Nephron (organoid): ENCODE measurements at regions not wholly inside any gene's neighbourhood (a gene's known extent, or its start where the extent isn't known, plus 50 kb on each side); places are given as distances from the start of the nearest gene placed in this dataset.
A peak's percentile ranks its signal among the peaks of the same experiment; 100 is the strongest.

ENCODE experiments used
- H3K27ac Mint-ChIP-seq, 3 experiments: 2 replicates each; pipeline ENCODE4 v1.8.0; 2020; ENCODE audit warnings: mixed read lengths in 3 of 3, mild to moderate bottlenecking in 2 of 3, moderate library complexity in 1 of 3
- H3K27me3 Mint-ChIP-seq: 2 replicates; pipeline ENCODE4 v1.8.0; 2021; ENCODE audit warnings: low read depth, mild to moderate bottlenecking, moderate library complexity, mixed read lengths
- H3K36me3 Mint-ChIP-seq: 2 replicates; pipeline ENCODE4 v1.8.0; 2020; ENCODE audit warnings: low read depth, mixed read lengths
- H3K4me1 Mint-ChIP-seq: 2 replicates; pipeline ENCODE4 v1.8.0; 2020; ENCODE audit warnings: mixed read lengths
- H3K4me3 Mint-ChIP-seq, 3 experiments: 2 replicates each; pipeline ENCODE4 v1.8.0; 2020; ENCODE audit warnings: mild to moderate bottlenecking in 3 of 3, mixed read lengths in 3 of 3, moderate library complexity in 2 of 3
- H3K9me3 Mint-ChIP-seq: 2 replicates; pipeline ENCODE4 v1.8.0; 2020; ENCODE audit warnings: mixed read lengths
- TF ChIP-seq, protein P1 (sequence below), 3 experiments: fragments of 200-600 bp; sonication (generic); IDR thresholded peaks; one replicate each; pipeline ENCODE4 v1.5.0; 2021; ENCODE audit warnings: antibody characterized with exemption in 3 of 3; ENCODE audit not compliant: unreplicated experiment in 3 of 3

- Mint-ChIP-seq H3K9me3 (peaks cover 10% of the 10 kb centered on the region), H3K4me3 (no peak overlapping the region), H3K27ac (no peak overlapping the region), H3K4me1 (peaks cover 35% of the 10 kb centered on the region), H3K27me3 (peaks cover 5% of the 10 kb centered on the region), H3K36me3 (peaks cover 9% of the 10 kb centered on the region)
- TF ChIP-seq, protein P1, sequence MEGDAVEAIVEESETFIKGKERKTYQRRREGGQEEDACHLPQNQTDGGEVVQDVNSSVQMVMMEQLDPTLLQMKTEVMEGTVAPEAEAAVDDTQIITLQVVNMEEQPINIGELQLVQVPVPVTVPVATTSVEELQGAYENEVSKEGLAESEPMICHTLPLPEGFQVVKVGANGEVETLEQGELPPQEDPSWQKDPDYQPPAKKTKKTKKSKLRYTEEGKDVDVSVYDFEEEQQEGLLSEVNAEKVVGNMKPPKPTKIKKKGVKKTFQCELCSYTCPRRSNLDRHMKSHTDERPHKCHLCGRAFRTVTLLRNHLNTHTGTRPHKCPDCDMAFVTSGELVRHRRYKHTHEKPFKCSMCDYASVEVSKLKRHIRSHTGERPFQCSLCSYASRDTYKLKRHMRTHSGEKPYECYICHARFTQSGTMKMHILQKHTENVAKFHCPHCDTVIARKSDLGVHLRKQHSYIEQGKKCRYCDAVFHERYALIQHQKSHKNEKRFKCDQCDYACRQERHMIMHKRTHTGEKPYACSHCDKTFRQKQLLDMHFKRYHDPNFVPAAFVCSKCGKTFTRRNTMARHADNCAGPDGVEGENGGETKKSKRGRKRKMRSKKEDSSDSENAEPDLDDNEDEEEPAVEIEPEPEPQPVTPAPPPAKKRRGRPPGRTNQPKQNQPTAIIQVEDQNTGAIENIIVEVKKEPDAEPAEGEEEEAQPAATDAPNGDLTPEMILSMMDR (IDR thresholded peaks at IDR 0.05; ENCODE audit: unreplicated experiment in 3 of 3) = no peak
Measured at GRCh38 chr4:16387448-16387847, 161.2 kb upstream of the TAPT1 start.

DNA sequence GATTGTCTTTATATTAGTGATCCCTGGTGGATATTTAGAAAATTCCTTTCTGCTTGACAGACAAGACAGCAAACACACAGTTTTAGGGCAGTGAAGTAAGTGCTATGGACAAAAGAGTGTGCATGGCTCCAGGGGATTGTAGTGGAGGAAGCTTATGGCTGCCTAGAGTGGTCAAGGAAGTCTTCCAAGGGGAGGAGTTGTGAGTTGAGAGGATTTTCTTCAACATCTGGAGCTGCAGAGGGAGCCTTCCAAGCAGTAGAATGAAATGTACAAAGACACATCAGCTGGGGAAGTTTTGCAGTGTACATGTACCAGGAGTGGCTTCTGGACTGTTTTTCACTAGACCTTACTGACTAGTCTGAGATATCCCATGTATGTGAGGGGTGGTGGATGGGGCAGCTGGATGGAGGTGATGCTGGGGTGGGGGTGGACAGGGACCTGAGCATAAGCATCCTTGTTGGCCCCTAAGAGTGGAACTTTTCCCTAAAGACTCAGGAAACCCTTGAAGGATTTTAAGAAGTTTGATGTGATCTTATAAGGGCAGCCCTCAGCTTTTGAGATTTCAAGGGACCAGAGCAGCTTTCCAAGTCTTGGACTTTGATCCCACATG lies 160.5 kb upstream of the TAPT1 start:
- Mint-ChIP-seq H3K9me3 (peaks cover 4% of the 10 kb centered on the region), H3K4me3 (no peak overlapping the region), H3K36me3 (peaks cover 3% of the 10 kb centered on the region), H3K27me3 (peaks cover 5% of the 10 kb centered on the region), H3K27ac (peak overlapping the region in 1 of 3 experiments; percentile 8), H3K4me1 (peaks cover 35% of the 10 kb centered on the region)
- TF ChIP-seq, protein P1 (IDR thresholded peaks at IDR 0.05; ENCODE audit: unreplicated experiment in 3 of 3) = no peak

GRCh38 chr4:16384576-16384975 lies 158.3 kb upstream of the TAPT1 start:
- no peak overlapping the region for H3K4me3 Mint-ChIP-seq
- no peaks in the 10 kb centered on the region for H3K9me3 Mint-ChIP-seq
- H3K36me3 Mint-ChIP-seq = no peaks in the 10 kb centered on the region
- H3K27me3 Mint-ChIP-seq = peaks cover 12% of the 10 kb centered on the region
- TF ChIP-seq, protein P1 (IDR thresholded peaks at IDR 0.05; ENCODE audit: unreplicated experiment in 3 of 3) = peak in 1 of 3 experiments; percentile 22
- H3K27ac Mint-ChIP-seq = peak overlapping the region; percentile 65 to 87 (median 76)
- H3K4me1 Mint-ChIP-seq = peaks cover 36% of the 10 kb centered on the region

DNA sequence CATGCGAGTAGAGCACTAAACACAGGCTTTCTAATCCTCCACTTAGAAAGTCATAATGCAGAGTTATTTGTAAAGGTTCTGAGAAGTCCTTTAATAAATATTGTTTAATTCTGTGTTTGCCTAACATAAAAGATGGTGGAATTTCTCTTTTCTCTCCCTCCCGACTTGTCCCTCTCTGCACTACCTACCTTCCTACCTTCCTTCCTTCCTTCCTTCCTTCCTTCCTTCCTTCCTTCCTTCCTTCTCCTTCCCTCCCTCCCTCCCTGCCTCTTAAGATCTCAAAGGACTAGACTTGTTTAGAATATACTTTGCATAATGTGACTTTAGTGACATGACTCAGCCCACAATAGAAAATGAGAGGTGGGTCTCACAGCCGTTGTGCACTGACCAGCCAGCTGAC lies 156.3 kb upstream of the TAPT1 start:
- peaks cover 11% of the 10 kb centered on the region for H3K27me3 Mint-ChIP-seq
- no peak overlapping the region for H3K27ac Mint-ChIP-seq
- TF ChIP-seq, protein P1 (IDR thresholded peaks at IDR 0.05; ENCODE audit: unreplicated experiment in 3 of 3) = no peak
- peaks cover 43% of the 10 kb centered on the region for H3K4me1 Mint-ChIP-seq
- H3K36me3 Mint-ChIP-seq = no peaks in the 10 kb centered on the region
- no peak overlapping the region for H3K4me3 Mint-ChIP-seq
- no peaks in the 10 kb centered on the region for H3K9me3 Mint-ChIP-seq

DNA sequence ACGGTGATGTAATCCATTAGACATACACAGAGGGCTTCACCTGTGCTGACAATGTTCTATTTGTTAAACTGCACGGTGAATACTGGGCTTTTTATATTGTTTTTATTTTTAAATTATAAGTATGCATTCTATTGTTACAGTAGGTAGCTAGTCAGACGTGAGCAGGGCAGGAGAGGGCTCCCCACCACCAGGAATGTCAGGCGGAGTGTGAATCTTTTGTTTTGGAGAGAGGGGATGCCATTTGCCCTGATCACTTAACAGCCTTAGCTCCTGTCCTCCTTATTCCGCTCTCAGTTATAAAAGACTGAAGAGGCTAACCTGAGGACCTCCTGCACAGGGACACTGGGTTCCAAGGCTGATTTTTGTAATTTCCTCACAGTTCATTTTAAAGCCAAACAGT lies 151.6 kb upstream of the TAPT1 start:
- Mint-ChIP-seq H3K4me3 (no peak overlapping the region), H3K27me3 (peaks cover 11% of the 10 kb centered on the region), H3K4me1 (peaks cover 13% of the 10 kb centered on the region), H3K36me3 (no peaks in the 10 kb centered on the region), H3K9me3 (no peaks in the 10 kb centered on the region), H3K27ac (peak overlapping the region; percentile 38 to 62 (median 46))
- TF ChIP-seq, protein P1 (IDR thresholded peaks at IDR 0.05; ENCODE audit: unreplicated experiment in 3 of 3) = no peak

DNA sequence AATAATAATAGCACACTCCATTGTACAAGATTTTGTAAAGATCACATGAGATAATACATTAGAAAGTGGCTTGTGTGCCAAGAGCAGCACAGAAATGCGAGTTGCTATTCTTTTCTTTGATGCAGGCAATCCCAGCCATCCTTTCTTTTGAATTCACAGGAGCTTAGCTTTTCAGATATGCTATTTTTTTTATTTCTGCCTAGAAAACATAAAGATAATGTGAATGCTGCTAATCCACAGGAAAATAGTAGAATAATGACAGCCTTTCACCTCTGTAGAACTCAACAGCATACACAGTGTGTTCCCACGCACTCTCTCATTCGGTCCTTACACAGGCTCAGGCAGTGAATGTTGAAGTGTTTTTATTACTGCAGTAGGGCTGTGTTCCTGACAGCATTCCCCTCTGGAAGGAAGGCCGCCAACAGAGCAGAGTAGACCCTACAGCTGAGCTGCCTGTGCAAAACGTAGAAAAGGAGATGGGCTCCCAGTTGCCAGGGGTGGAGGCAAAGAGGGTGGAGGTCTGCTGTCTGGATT lies 138.8 kb upstream of the TAPT1 start:
- TF ChIP-seq, protein P1 (IDR thresholded peaks at IDR 0.05; ENCODE audit: unreplicated experiment in 3 of 3) = no peak
- no peaks in the 10 kb centered on the region for H3K4me1 Mint-ChIP-seq
- H3K4me3 Mint-ChIP-seq = no peak overlapping the region
- no peaks in the 10 kb centered on the region for H3K27me3 Mint-ChIP-seq
- no peaks in the 10 kb centered on the region for H3K36me3 Mint-ChIP-seq
- H3K27ac Mint-ChIP-seq = peak overlapping the region; percentile 15 to 49 (median 32)
- H3K9me3 Mint-ChIP-seq = peaks cover 11% of the 10 kb centered on the region
